GM23338 (cell line): ENCODE measurements at regions not wholly inside any gene's neighbourhood (a gene's known extent, or its start where the extent isn't known, plus 50 kb on each side); places are given as distances from the start of the nearest gene placed in this dataset.
A peak's percentile ranks its signal among the peaks of the same experiment; 100 is the strongest.

Experiments
- CREB1 ChIP-seq: fragments of 250-450 bp; sonication (Bioruptor Pico); IDR thresholded peaks from 2 replicates; pipeline ENCODE4 v1.5.0; 2020; ENCODE audit warnings: low read depth, mild to moderate bottlenecking, moderate library complexity
- CTCF ChIP-seq, 2 experiments: fragments of 200-600 bp in 1 of 2; sonication (generic) in 1 of 2; conservative IDR thresholded peaks; 2 replicates each; pipeline versions ENCODE4 v1.5.1 to v1.6.1; 2016 to 2017; ENCODE audit warnings: antibody characterized with exemption in 2 of 2, low read depth in 2 of 2, mild to moderate bottlenecking in 2 of 2, moderate library complexity in 1 of 2
- ETS1 ChIP-seq: IDR thresholded peaks from 2 replicates; pipeline ENCODE4 v1.6.1; 2016; ENCODE audit warnings: antibody characterized with exemption
- EZH2 ChIP-seq: fragments of 200-600 bp; sonication (generic); IDR thresholded peaks from one replicate; pipeline ENCODE4 v1.8.0; 2017; ENCODE audit warnings: antibody characterized with exemption, mild to moderate bottlenecking, low read depth; ENCODE audit not compliant: unreplicated experiment
- EZH2phosphoT487 ChIP-seq: fragments of 200-600 bp; sonication (generic); IDR thresholded peaks from one replicate; pipeline ENCODE4 v1.8.1; 2018; ENCODE audit warnings: antibody characterized with exemption; ENCODE audit not compliant: unreplicated experiment
- JUNB ChIP-seq: IDR thresholded peaks from one replicate; pipeline ENCODE4 v1.6.1; 2016; ENCODE audit warnings: antibody characterized with exemption; ENCODE audit not compliant: unreplicated experiment
- POLR2AphosphoS5 ChIP-seq: IDR thresholded peaks from 2 replicates; pipeline ENCODE4 v1.6.1; 2016; ENCODE audit warnings: antibody characterized with exemption, low read depth
- REST ChIP-seq: IDR thresholded peaks from one replicate; pipeline ENCODE4 v1.6.1; 2018; ENCODE audit warnings: antibody characterized with exemption; ENCODE audit not compliant: unreplicated experiment
- STAT1 ChIP-seq: IDR thresholded peaks from one replicate; pipeline ENCODE4 v1.6.1; 2016; ENCODE audit warnings: antibody characterized with exemption; ENCODE audit not compliant: unreplicated experiment
- ZNF114 ChIP-seq: fragments of 250-450 bp; sonication (Bioruptor Pico); IDR thresholded peaks from 2 replicates; pipeline ENCODE4 v1.5.0; 2020; ENCODE audit warnings: mild to moderate bottlenecking, moderate library complexity

GRCh38 chr6:157762636-157763035 lies 60.4 kb upstream of the SNX9 start:
- TF ChIP-seq EZH2 = no peak
- TF ChIP-seq CTCF (conservative IDR thresholded peaks at IDR 0.05; ENCODE audit: low read depth in 2 of 2) = peak; percentile 28 to 39; a peak in 3 of 4 replicates
- no peak for TF ChIP-seq POLR2AphosphoS5
- no peak for TF ChIP-seq REST
- TF ChIP-seq JUNB = no peak
- no peak for TF ChIP-seq EZH2phosphoT487
- no peak for TF ChIP-seq ETS1
- TF ChIP-seq ZNF114 (CRISPR knock-in tag) = no peak
- TF ChIP-seq CREB1 (CRISPR knock-in tag) = no peak
- TF ChIP-seq STAT1 = no peak
